RWPE2 (cell line): ENCODE measurements at regions not wholly inside any gene's neighbourhood (a gene's known extent, or its start where the extent isn't known, plus 50 kb on each side); places are given as distances from the start of the nearest gene placed in this dataset.
"Not testable (repeated sequence)": the region's sequence is repeated elsewhere in the genome, so short reads cannot be mapped to it uniquely, and the experiment has no call there.

Experiments
- ATAC-seq: fragments of 200-7000 bp; cut with Tn5 transposase; 3 replicates; pipeline ENCODE4 v1.9.1; 2021; ENCODE audit warnings: low read depth
- DNase-seq: peaks from one replicate; pipeline ENCODE4 v3.0.0-alpha.2; 2020; ENCODE audit warnings: low spot score
- H3K27ac ChIP-seq: fragments of 450-650 bp; 2 replicates; pipeline ENCODE4 v1.5.1; 2017; ENCODE audit warnings: mild to moderate bottlenecking; ENCODE audit not compliant: poor library complexity, severe bottlenecking
- H3K27me3 ChIP-seq: fragments of 250-450 bp; sonication (Bioruptor Pico); 2 replicates; pipeline ENCODE4 v1.5.1; 2021; ENCODE audit warnings: mild to moderate bottlenecking, moderate library complexity; ENCODE audit not compliant: insufficient read depth, poor library complexity, severe bottlenecking
- H3K36me3 ChIP-seq: fragments of 250-450 bp; sonication (Bioruptor Pico); 2 replicates; pipeline ENCODE4 v1.5.1; 2020; ENCODE audit warnings: low read depth, mild to moderate bottlenecking, moderate library complexity
- H3K4me1 ChIP-seq: fragments of 250-450 bp; sonication (Bioruptor Pico); 2 replicates; pipeline ENCODE4 v1.5.1; 2021; ENCODE audit warnings: mild to moderate bottlenecking, moderate library complexity; ENCODE audit not compliant: insufficient read depth, poor library complexity, severe bottlenecking
- H3K4me3 ChIP-seq: fragments of 250-450 bp; sonication (Bioruptor Pico); 2 replicates; pipeline ENCODE4 v1.5.1; 2021; ENCODE audit warnings: mild to moderate bottlenecking, moderate library complexity; ENCODE audit not compliant: severe bottlenecking
- H3K9me3 ChIP-seq: fragments of 250-450 bp; sonication (Bioruptor Pico); 2 replicates; pipeline ENCODE4 v1.5.1; 2021; ENCODE audit warnings: mild to moderate bottlenecking, moderate library complexity; ENCODE audit not compliant: severe bottlenecking
- CTCF ChIP-seq: fragments of 450-650 bp; IDR thresholded peaks from one replicate; pipeline ENCODE4 v1.5.1; 2017; ENCODE audit warnings: mild to moderate bottlenecking, moderate library complexity; ENCODE audit not compliant: poor library complexity, severe bottlenecking

GRCh38 chr2:236831698-236832097 lies 254.0 kb upstream of the COPS8 start:
- H3K4me3 ChIP-seq = no peak overlapping the region
- H3K36me3 ChIP-seq = no peaks in the 10 kb centered on the region
- DNase-seq (no peak), ATAC-seq (no peak)
- no peaks in the 10 kb centered on the region for H3K27me3 ChIP-seq
- H3K27ac ChIP-seq = no peak overlapping the region
- H3K4me1 ChIP-seq = no peaks in the 10 kb centered on the region
- TF ChIP-seq CTCF = no peak
- no peaks in the 10 kb centered on the region for H3K9me3 ChIP-seq

- no peak for TF ChIP-seq CTCF
- no peak for DNase-seq
Observed at GRCh38 chr2:236833501-236834073, 252.1 kb upstream of the COPS8 start.

GRCh38 chr2:236834284-236834683 lies 251.4 kb upstream of the COPS8 start:
- ATAC-seq (no peak), DNase-seq (no peak)
- no peak overlapping the region for H3K4me3 ChIP-seq
- no peaks in the 10 kb centered on the region for H3K9me3 ChIP-seq
- H3K36me3 ChIP-seq = no peaks in the 10 kb centered on the region
- H3K27ac ChIP-seq = no peak overlapping the region
- H3K4me1 ChIP-seq = no peaks in the 10 kb centered on the region
- H3K27me3 ChIP-seq = no peaks in the 10 kb centered on the region
- no peak for TF ChIP-seq CTCF

More at GRCh38 chr2:236833501-236834073, 252.1 kb upstream of the COPS8 start:
- H3K27me3 ChIP-seq = no peaks in the 10 kb centered on the region
- H3K9me3 ChIP-seq = no peaks in the 10 kb centered on the region
- no peak overlapping the region for H3K27ac ChIP-seq
- H3K36me3 ChIP-seq = no peaks in the 10 kb centered on the region
- H3K4me1 ChIP-seq = no peaks in the 10 kb centered on the region
- H3K4me3 ChIP-seq = no peak overlapping the region
- peak; percentile 59; the same call in 1 of the 3 replicates for ATAC-seq

- Histone ChIP-seq H3K27me3 (no peaks in the 10 kb centered on the region), H3K4me1 (no peaks in the 10 kb centered on the region), H3K4me3 (no peak overlapping the region), H3K36me3 (no peaks in the 10 kb centered on the region), H3K27ac (no peak overlapping the region), H3K9me3 (no peaks in the 10 kb centered on the region)
- no peak for ATAC-seq
- DNase-seq = no peak
- TF ChIP-seq CTCF = no peak
Observed at GRCh38 chr2:236835307-236836024, 250.2 kb upstream of the COPS8 start.

- not testable (repeated sequence) for H3K9me3 ChIP-seq, H3K4me1 ChIP-seq, H3K27ac ChIP-seq, DNase-seq, H3K36me3 ChIP-seq, ATAC-seq, H3K4me3 ChIP-seq, H3K27me3 ChIP-seq
Observed at GRCh38 chr2:236836028-236836427, 249.7 kb upstream of the COPS8 start.
